ENCODE measurements at regions not wholly inside any gene's neighbourhood (a gene's known extent, or its start where the extent isn't known, plus 50 kb on each side); places are given as distances from the start of the nearest gene placed in this dataset.

DNA sequence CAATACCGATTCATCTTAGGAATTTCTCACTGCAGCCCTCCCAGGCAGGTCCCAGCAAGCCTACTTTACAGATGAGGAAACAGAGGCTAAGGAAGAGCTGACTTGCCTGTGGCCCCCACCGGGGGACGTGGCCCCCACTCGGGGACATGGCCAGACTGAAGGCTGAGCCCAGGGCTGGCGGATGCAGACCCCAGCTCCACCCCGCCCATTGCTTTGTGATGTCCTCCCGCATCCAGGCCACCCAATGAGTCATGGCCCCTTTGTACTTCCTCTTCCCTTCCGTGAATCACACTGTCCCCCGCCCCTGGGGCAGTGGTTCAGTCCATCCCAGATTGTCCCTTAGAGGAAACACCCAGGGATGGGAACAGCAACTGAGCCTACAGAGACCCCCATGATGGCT is 116.0 kb upstream of the ANO1 start:
- Histone ChIP-seq H3K36me3 (ENCODE audit: control insufficient read depth in 2 of 2, extremely low read depth in 1 of 2, insufficient read depth in 1 of 2, low read length in 1 of 2) (no peaks in the 10 kb centered on the region), H3K4me1 (ENCODE audit: control insufficient read depth in 1 of 2, extremely low read depth in 1 of 2, insufficient read depth in 2 of 2, low read length in 2 of 2) (no peaks in the 10 kb centered on the region), H3K9me3 (no peaks in the 10 kb centered on the region), H3K27ac (ENCODE audit: low read length) (no peak overlapping the region), H3K27me3 (replicated peaks in 1 of 2; ENCODE audit: control insufficient read depth in 2 of 2, extremely low read depth in 1 of 2, insufficient read depth in 2 of 2, low read length in 1 of 2) (peaks cover 0 to 11% of the 10 kb centered on the region in 2 experiments), H3K4me3 (ENCODE audit: control insufficient read depth in 1 of 2, extremely low read depth in 1 of 2, low read length in 1 of 2) (no peak overlapping the region)
- ATAC-seq (replicated peaks in 1 of 4) (no peak), DNase-seq (no peak)
- WGBS (ENCODE audit: insufficient coverage) = 69% methylated on average over 7 of the region's 9 CpGs
- no peak overlapping the region for H3K27ac Mint-ChIP-seq
- peaks cover 7 to 11% of the 10 kb centered on the region in 2 donors for H3K27me3 Mint-ChIP-seq
- H3K36me3 Mint-ChIP-seq = no peaks in the 10 kb centered on the region
- H3K4me3 Mint-ChIP-seq = no peak overlapping the region
- H3K4me1 Mint-ChIP-seq = no peaks in the 10 kb centered on the region
- peaks cover 0 to 7% (median 3%) of the 10 kb centered on the region in 3 donors for H3K9me3 Mint-ChIP-seq
- CTCF ChIA-PET = no interaction called here
- POLR2A ChIA-PET = no interaction called here

DNA sequence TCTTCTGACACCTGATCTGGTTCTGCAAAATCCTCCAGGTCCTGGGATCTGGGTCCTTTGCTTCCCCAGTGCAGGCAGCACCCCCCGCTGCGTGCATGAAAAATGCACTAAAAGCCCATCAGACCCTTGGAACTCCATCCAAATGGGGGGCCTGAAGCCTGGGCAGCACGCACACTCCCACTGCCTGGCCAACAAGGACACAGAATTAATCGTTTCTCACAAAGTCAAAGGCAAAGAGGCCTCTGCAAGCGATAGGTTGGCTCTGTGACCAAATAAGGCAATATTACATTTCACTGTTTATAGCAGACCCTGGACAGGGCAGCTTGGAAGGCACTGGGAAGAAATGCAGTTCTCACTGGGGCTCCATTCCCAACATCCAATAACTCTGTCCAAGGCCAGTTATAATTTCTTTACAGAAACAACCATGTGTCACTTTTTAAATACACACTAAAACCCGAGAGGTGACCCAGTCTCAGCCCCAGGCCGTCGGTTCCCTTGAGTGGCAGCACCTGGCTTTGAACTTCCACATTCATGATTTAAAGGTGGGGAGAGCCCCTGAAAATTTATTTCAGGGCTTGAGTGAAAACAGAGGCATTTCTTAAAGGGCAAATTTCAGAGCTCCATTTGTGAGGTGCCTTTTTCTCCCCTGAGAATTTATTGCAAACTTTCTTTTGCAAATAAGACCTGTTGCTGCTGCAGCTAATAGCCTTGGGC is 114.4 kb upstream of the ANO1 start:
- Mint-ChIP-seq H3K4me3 (no peak overlapping the region), H3K27me3 (peaks cover 6 to 7% of the 10 kb centered on the region in 2 donors), H3K9me3 (peaks cover 0 to 5% (median 3%) of the 10 kb centered on the region in 3 donors), H3K36me3 (no peaks in the 10 kb centered on the region), H3K4me1 (no peaks in the 10 kb centered on the region), H3K27ac (no peak overlapping the region)
- H3K9me3 ChIP-seq = no peaks in the 10 kb centered on the region
- H3K4me3 ChIP-seq (ENCODE audit: control insufficient read depth in 1 of 2, extremely low read depth in 1 of 2, low read length in 1 of 2) = no peak overlapping the region
- H3K36me3 ChIP-seq (ENCODE audit: control insufficient read depth in 2 of 2, extremely low read depth in 1 of 2, insufficient read depth in 1 of 2, low read length in 1 of 2) = no peaks in the 10 kb centered on the region
- no peak overlapping the region for H3K27ac ChIP-seq (ENCODE audit: low read length)
- ATAC-seq (replicated peaks in 1 of 4) (no peak), DNase-seq (no peak)
- ChIA-PET POLR2A (no interaction called here), CTCF (no interaction called here)
- 52% methylated on average over 8 of the region's 8 CpGs for WGBS (ENCODE audit: insufficient coverage)
- H3K27me3 ChIP-seq (replicated peaks in 1 of 2; ENCODE audit: control insufficient read depth in 2 of 2, extremely low read depth in 1 of 2, insufficient read depth in 2 of 2, low read length in 1 of 2) = peaks cover 0 to 15% of the 10 kb centered on the region in 2 experiments
- H3K4me1 ChIP-seq (ENCODE audit: control insufficient read depth in 1 of 2, extremely low read depth in 1 of 2, insufficient read depth in 2 of 2, low read length in 2 of 2) = no peaks in the 10 kb centered on the region

DNA sequence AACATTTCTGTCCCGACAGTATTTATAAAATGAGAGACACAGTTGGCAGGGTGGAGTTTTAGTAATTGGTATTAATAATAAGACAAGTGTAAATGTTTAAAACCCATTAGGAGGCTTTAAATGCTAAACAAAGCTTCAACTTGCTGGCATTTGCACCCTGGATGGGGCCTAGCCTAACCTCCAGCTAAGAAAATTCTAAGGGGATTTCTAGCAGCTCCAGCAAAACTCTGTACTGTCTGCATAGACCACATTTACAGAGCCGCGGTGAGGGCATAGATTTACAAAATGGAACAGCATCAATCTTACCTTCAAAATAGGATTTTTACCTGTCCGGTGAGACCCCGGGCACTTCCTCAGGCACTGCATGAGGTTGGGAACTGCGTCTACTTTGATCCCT is 113.9 kb upstream of the ANO1 start:
- ATAC-seq (replicated peaks in 1 of 4) (no peak), DNase-seq (no peak)
- Histone ChIP-seq H3K27me3 (replicated peaks in 1 of 2; ENCODE audit: control insufficient read depth in 2 of 2, extremely low read depth in 1 of 2, insufficient read depth in 2 of 2, low read length in 1 of 2) (peaks cover 0 to 21% of the 10 kb centered on the region in 2 experiments), H3K27ac (ENCODE audit: low read length) (no peak overlapping the region), H3K36me3 (ENCODE audit: control insufficient read depth in 2 of 2, extremely low read depth in 1 of 2, insufficient read depth in 1 of 2, low read length in 1 of 2) (no peaks in the 10 kb centered on the region), H3K4me1 (ENCODE audit: control insufficient read depth in 1 of 2, extremely low read depth in 1 of 2, insufficient read depth in 2 of 2, low read length in 2 of 2) (no peaks in the 10 kb centered on the region), H3K4me3 (ENCODE audit: control insufficient read depth in 1 of 2, extremely low read depth in 1 of 2, low read length in 1 of 2) (no peak overlapping the region), H3K9me3 (no peaks in the 10 kb centered on the region)
- Mint-ChIP-seq H3K27ac (no peak overlapping the region), H3K4me1 (no peaks in the 10 kb centered on the region), H3K4me3 (no peak overlapping the region), H3K27me3 (peaks cover 5 to 7% of the 10 kb centered on the region in 2 donors), H3K36me3 (no peaks in the 10 kb centered on the region), H3K9me3 (peaks cover 0 to under 1% (median 0%) of the 10 kb centered on the region in 3 donors)
- POLR2A ChIA-PET = no interaction called here
- 93% methylated on average over 2 of the region's 6 CpGs for WGBS (ENCODE audit: insufficient coverage)
- CTCF ChIA-PET = no interaction called here

DNA sequence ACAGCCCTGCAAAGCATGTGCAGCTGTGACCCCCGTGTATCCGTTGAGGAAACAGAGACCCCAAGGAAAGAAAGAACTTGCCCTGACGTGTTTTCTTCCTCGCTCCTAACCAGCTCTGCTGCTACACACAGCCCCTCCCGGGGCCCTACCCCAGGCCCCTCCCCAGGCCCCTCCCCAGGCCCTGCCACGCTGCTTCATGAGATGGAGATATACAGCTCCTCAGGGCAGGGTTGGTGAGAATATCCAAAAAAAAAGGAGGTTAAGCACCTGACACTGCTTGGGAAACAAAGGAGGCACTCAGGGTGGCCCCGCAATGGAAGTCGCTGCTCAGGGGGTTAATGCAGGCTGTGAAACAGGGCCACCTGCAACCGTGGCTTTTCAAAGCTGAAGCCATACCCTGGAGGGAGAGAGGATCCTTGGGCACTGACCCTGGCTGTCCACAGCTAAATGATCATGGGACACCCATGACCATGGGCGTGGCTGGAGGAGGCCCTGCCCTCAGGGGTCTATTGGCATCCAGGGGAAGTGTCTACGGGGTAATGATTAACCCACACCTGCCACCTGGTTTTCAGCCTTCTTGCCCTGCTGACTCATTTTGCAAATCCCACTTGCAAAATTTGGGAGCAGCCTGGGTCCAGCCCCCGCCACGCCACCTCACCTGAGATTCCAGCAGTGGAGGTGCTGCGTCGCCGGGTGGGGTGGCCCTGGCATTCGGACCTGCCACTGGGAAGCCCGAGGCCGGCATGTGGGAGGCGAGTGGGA is 112.1 kb upstream of the ANO1 start:
- DNase-seq (no peak), ATAC-seq (replicated peaks in 1 of 4) (no peak)
- no peak overlapping the region for H3K4me3 Mint-ChIP-seq
- peaks cover 6 to 7% (median 6%) of the 10 kb centered on the region in 3 donors for H3K4me1 Mint-ChIP-seq
- H3K36me3 Mint-ChIP-seq = no peaks in the 10 kb centered on the region
- ChIA-PET POLR2A (no interaction called here), CTCF (no interaction called here)
- Histone ChIP-seq H3K27me3 (replicated peaks in 1 of 2; ENCODE audit: control insufficient read depth in 2 of 2, extremely low read depth in 1 of 2, insufficient read depth in 2 of 2, low read length in 1 of 2) (peaks cover 0 to 27% of the 10 kb centered on the region in 2 experiments), H3K36me3 (ENCODE audit: control insufficient read depth in 2 of 2, extremely low read depth in 1 of 2, insufficient read depth in 1 of 2, low read length in 1 of 2) (no peaks in the 10 kb centered on the region), H3K9me3 (no peaks in the 10 kb centered on the region), H3K4me3 (ENCODE audit: control insufficient read depth in 1 of 2, extremely low read depth in 1 of 2, low read length in 1 of 2) (no peak overlapping the region), H3K4me1 (ENCODE audit: control insufficient read depth in 1 of 2, extremely low read depth in 1 of 2, insufficient read depth in 2 of 2, low read length in 2 of 2) (peaks cover 0 to 8% of the 10 kb centered on the region in 2 experiments), H3K27ac (ENCODE audit: low read length) (no peak overlapping the region)
- 74% methylated on average over 13 of the region's 20 CpGs for WGBS (ENCODE audit: insufficient coverage)
- no peak overlapping the region for H3K27ac Mint-ChIP-seq
- peaks cover 3 to 11% of the 10 kb centered on the region in 2 donors for H3K27me3 Mint-ChIP-seq
- H3K9me3 Mint-ChIP-seq = no peaks in the 10 kb centered on the region

DNA sequence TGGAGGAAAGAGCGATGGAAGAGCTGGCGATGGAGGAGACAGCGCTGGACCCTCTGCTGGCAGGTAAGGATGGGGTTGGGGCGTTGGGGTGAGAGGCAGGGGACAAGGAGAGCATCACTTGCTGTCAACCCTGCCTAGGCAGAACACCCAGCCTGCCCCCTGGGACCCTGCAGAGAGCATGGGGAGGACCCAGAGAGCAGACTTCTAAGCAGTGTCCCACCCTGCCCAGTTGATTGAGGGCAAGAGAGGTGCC is 111.6 kb upstream of the ANO1 start:
- ATAC-seq (replicated peaks in 1 of 4) (no peak), DNase-seq (no peak)
- no peaks in the 10 kb centered on the region for H3K36me3 ChIP-seq (ENCODE audit: control insufficient read depth in 2 of 2, extremely low read depth in 1 of 2, insufficient read depth in 1 of 2, low read length in 1 of 2)
- no peak overlapping the region for H3K27ac ChIP-seq (ENCODE audit: low read length)
- no peaks in the 10 kb centered on the region for H3K9me3 ChIP-seq
- Mint-ChIP-seq H3K4me1 (peaks cover 6 to 9% (median 6%) of the 10 kb centered on the region in 3 donors), H3K4me3 (no peak overlapping the region), H3K36me3 (no peaks in the 10 kb centered on the region), H3K27ac (no peak overlapping the region), H3K9me3 (no peaks in the 10 kb centered on the region), H3K27me3 (peaks cover 3 to 8% of the 10 kb centered on the region in 2 donors)
- 95% methylated on average over 3 of the region's 4 CpGs for WGBS (ENCODE audit: insufficient coverage)
- peaks cover 0 to 8% of the 10 kb centered on the region in 2 experiments for H3K4me1 ChIP-seq (ENCODE audit: control insufficient read depth in 1 of 2, extremely low read depth in 1 of 2, insufficient read depth in 2 of 2, low read length in 2 of 2)
- CTCF ChIA-PET = no interaction called here
- peaks cover 0 to 26% of the 10 kb centered on the region in 2 experiments for H3K27me3 ChIP-seq (replicated peaks in 1 of 2; ENCODE audit: control insufficient read depth in 2 of 2, extremely low read depth in 1 of 2, insufficient read depth in 2 of 2, low read length in 1 of 2)
- POLR2A ChIA-PET = no interaction called here
- H3K4me3 ChIP-seq (ENCODE audit: control insufficient read depth in 1 of 2, extremely low read depth in 1 of 2, low read length in 1 of 2) = no peak overlapping the region

DNA sequence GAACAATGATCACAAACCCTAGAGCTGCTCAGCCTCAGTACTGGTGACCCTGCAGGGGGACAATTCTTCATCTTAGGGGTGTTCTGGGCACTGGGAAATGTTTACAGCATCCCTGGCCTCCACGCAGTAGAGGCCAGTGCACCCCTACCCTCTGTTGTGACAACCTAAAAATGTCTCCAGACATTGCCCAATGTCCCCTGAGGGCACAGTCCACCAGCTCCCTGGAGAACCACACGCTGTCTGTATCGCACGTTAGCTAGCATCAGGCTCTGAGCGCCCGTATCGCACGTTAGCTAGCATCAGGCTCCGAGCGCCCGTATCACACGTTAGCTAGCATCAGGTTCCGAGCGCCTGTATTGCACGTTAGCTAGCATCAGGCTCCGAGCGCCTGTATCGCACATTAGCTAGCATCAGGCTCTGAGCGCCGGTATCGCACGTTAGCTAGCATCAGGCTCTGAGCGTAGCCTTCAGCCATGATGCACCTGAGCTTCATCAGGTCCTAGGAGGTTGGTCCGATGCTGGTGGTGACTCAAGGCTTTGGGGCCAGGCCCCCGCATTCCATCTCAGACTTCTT is 111.1 kb upstream of the ANO1 start:
- WGBS (ENCODE audit: insufficient coverage) = 88% methylated on average over 24 of the region's 25 CpGs
- no peak overlapping the region for H3K4me3 ChIP-seq (ENCODE audit: control insufficient read depth in 1 of 2, extremely low read depth in 1 of 2, low read length in 1 of 2)
- Mint-ChIP-seq H3K27me3 (peaks cover 0 to 7% of the 10 kb centered on the region in 2 donors), H3K9me3 (no peaks in the 10 kb centered on the region), H3K36me3 (no peaks in the 10 kb centered on the region), H3K27ac (no peak overlapping the region), H3K4me3 (no peak overlapping the region), H3K4me1 (peaks cover 6 to 11% (median 6%) of the 10 kb centered on the region in 3 donors)
- peaks cover 0 to 26% of the 10 kb centered on the region in 2 experiments for H3K27me3 ChIP-seq (replicated peaks in 1 of 2; ENCODE audit: control insufficient read depth in 2 of 2, extremely low read depth in 1 of 2, insufficient read depth in 2 of 2, low read length in 1 of 2)
- ATAC-seq (replicated peaks in 1 of 4) (no peak), DNase-seq (no peak)
- no peaks in the 10 kb centered on the region for H3K9me3 ChIP-seq
- POLR2A ChIA-PET = no interaction called here
- no peak overlapping the region for H3K27ac ChIP-seq (ENCODE audit: low read length)
- CTCF ChIA-PET = no interaction called here
- no peaks in the 10 kb centered on the region for H3K36me3 ChIP-seq (ENCODE audit: control insufficient read depth in 2 of 2, extremely low read depth in 1 of 2, insufficient read depth in 1 of 2, low read length in 1 of 2)
- H3K4me1 ChIP-seq (ENCODE audit: control insufficient read depth in 1 of 2, extremely low read depth in 1 of 2, insufficient read depth in 2 of 2, low read length in 2 of 2) = peaks cover 0 to 8% of the 10 kb centered on the region in 2 experiments
